Lower lobe of right lung (tissue), 2 donors: ENCODE measurements at regions not wholly inside any gene's neighbourhood (a gene's known extent, or its start where the extent isn't known, plus 50 kb on each side); places are given as distances from the start of the nearest gene placed in this dataset.
"Not testable (repeated sequence)": the region's sequence is repeated elsewhere in the genome, so short reads cannot be mapped to it uniquely, and the experiment has no call there.

Experiments used
- ATAC-seq, 2 donors: fragments of 200-7000 bp; cut with Tn5 transposase; one replicate each; pipeline ENCODE4 v1.9.1; 2020 to 2022; ENCODE audit warnings: mild to moderate bottlenecking in 2 of 2, moderate library complexity in 2 of 2
- DNase-seq: peaks from one replicate; pipeline ENCODE4 v3.0.0-alpha.2; 2020
- H3K27ac ChIP-seq: fragments of 200-600 bp; one replicate; pipeline ENCODE4 v1.8.0; 2022
- H3K27me3 ChIP-seq: fragments of 200-600 bp; one replicate; pipeline ENCODE4 v1.8.0; 2022; ENCODE audit warnings: low read depth
- H3K36me3 ChIP-seq: fragments of 200-600 bp; one replicate; pipeline ENCODE4 v1.8.0; 2022; ENCODE audit warnings: mild to moderate bottlenecking
- H3K4me1 ChIP-seq: fragments of 200-600 bp; one replicate; pipeline ENCODE4 v1.8.0; 2022
- H3K4me3 ChIP-seq: fragments of 200-600 bp; one replicate; pipeline ENCODE4 v1.8.0; 2022; ENCODE audit warnings: mild to moderate bottlenecking
- H3K9me3 ChIP-seq: fragments of 200-600 bp; one replicate; pipeline ENCODE4 v1.8.0; 2022
- intact Hi-C: fragments of 100-400 bp; cut with DNase I; formaldehyde crosslinking; loops from one replicate; pipeline ENCODE4 v1.11.0; 2022
- TF ChIP-seq, protein P1 (sequence below): fragments of 200-600 bp; IDR thresholded peaks from one replicate; pipeline ENCODE4 v1.8.0; 2022; ENCODE audit warnings: antibody characterized with exemption, mild to moderate bottlenecking
- donor health status: DM: no; HTN: yes; CAD: no; lungs with severe emphysema.

DNA sequence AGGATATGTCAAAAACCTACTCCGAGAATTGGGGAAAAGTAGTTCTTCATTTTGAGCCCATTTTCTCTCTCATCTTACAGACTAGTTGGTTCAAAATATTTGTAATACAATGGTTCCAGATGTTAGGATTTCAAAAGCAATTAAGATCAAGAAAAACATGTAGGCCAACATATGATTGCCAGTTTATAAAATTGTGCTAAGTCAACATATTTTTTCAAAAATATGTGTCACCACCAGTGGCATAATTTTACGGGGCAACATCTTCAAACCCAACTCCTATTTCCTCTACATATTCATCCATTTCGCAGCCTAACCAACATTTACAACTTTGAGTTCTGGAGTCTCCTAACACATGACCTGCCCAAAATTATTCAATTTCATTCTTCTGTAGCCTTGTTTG lies 514.5 kb upstream of the TPK1 start:
- H3K36me3 ChIP-seq, result no peaks in the 10 kb centered on the region
- H3K9me3 ChIP-seq, result no peaks in the 10 kb centered on the region
- TF ChIP-seq, protein P1, sequence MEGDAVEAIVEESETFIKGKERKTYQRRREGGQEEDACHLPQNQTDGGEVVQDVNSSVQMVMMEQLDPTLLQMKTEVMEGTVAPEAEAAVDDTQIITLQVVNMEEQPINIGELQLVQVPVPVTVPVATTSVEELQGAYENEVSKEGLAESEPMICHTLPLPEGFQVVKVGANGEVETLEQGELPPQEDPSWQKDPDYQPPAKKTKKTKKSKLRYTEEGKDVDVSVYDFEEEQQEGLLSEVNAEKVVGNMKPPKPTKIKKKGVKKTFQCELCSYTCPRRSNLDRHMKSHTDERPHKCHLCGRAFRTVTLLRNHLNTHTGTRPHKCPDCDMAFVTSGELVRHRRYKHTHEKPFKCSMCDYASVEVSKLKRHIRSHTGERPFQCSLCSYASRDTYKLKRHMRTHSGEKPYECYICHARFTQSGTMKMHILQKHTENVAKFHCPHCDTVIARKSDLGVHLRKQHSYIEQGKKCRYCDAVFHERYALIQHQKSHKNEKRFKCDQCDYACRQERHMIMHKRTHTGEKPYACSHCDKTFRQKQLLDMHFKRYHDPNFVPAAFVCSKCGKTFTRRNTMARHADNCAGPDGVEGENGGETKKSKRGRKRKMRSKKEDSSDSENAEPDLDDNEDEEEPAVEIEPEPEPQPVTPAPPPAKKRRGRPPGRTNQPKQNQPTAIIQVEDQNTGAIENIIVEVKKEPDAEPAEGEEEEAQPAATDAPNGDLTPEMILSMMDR, result no peak
- no peaks in the 10 kb centered on the region for H3K4me1 ChIP-seq
- H3K27ac ChIP-seq, result no peak overlapping the region
- intact Hi-C loops, result no loop called here
- DNase-seq, result no peak
- no peak overlapping the region for H3K4me3 ChIP-seq
- H3K27me3 ChIP-seq, result no peaks in the 10 kb centered on the region
- no peak for ATAC-seq

DNA sequence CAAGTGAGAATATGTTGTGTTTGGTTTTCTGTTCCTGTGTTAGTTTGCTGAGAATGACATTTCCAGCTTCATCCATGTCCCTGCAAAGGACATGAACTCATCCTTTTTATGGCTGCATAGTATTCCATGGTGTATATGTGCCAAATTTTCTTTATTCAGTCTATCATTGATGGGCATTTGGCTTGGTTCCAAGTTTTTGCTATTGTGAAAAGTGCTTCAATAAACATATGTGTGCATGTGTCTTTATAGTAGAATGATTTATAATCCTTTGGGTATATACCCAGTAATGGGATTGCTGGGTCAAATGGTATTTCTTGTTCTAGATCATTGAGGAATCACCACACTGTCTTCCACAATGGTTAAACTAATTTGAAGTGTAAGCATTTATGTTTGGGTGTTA lies 513.6 kb upstream of the TPK1 start:
- H3K27me3 ChIP-seq, H3K4me3 ChIP-seq, H3K9me3 ChIP-seq, intact Hi-C loops, DNase-seq, ATAC-seq, H3K4me1 ChIP-seq, H3K27ac ChIP-seq, H3K36me3 ChIP-seq: not testable (repeated sequence)

DNA sequence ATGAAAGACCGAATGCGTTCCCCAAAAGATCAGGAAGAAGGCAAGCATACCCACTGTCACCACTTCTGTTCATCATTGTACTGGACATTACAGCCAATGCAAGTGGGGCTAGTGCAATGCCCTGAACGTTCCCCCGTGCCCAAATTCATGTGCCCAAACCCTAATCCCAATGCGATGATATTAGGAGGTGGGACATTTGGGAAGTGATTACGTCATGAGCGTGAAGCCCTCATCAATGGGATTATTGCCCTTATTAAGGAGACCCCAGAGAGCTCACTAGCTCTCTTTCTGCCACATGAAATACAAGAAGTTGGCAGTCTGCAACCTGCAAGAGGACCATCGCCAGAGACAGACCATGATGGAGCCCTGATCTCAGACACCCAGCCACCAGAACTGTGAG lies 511.4 kb upstream of the TPK1 start:
- H3K9me3 ChIP-seq, result no peaks in the 10 kb centered on the region
- no peaks in the 10 kb centered on the region for H3K27me3 ChIP-seq
- no peaks in the 10 kb centered on the region for H3K4me1 ChIP-seq
- no peak for DNase-seq
- ATAC-seq, result no peak
- intact Hi-C loops, result no loop called here
- H3K4me3 ChIP-seq, result no peak overlapping the region
- H3K36me3 ChIP-seq, result no peaks in the 10 kb centered on the region
- H3K27ac ChIP-seq, result no peak overlapping the region
- TF ChIP-seq, protein P1, result no peak

DNA sequence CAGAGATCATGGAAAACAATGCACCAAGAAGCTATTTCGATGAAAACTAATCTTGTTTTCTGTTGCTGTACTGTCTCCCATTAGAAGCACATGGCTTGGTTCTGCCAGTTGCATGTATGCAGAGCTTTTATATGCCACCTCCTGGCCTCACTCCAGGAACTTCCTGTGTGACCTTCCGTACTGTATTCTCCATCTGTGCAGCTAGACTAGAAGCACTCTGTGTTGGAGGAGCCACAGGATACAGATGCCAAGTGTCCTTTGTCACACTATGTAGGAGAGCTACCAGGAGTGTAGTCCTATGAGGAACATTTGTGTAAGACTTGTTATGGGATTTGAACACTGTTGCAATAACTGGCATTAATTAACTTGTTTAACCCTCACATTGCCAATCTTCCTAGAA lies 503.5 kb upstream of the TPK1 start:
- Histone ChIP-seq H3K27me3 (no peaks in the 10 kb centered on the region), H3K36me3 (no peaks in the 10 kb centered on the region), H3K9me3 (no peaks in the 10 kb centered on the region), H3K4me3 (no peak overlapping the region), H3K4me1 (no peaks in the 10 kb centered on the region), H3K27ac (no peak overlapping the region)
- no peak for DNase-seq
- intact Hi-C loops, result no loop called here
- TF ChIP-seq, protein P1, result no peak
- no peak for ATAC-seq

DNA sequence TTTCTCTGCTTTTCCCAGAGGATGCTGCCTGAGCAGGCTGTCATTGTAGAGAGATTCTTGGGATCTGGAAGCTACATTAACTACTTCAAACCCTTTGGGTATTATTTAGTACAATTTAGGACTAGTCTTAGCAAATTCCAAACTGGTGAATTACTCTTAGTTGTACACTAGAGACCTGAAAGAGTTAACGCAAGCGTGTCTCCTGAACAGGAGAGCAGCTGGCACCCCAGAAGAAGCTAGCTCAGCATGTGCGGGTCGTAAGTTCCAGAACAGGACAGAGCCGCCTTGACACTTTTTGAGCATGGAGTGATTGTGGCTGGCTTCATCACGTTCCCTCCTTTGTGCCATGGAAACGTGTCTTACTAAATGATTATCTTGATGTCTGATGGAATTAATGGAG lies 495.7 kb upstream of the TPK1 start:
- Histone ChIP-seq H3K4me3 (no peak overlapping the region), H3K4me1 (no peaks in the 10 kb centered on the region), H3K9me3 (no peaks in the 10 kb centered on the region), H3K27ac (no peak overlapping the region), H3K36me3 (no peaks in the 10 kb centered on the region), H3K27me3 (no peaks in the 10 kb centered on the region)
- DNase-seq (no peak), ATAC-seq (no peak)
- TF ChIP-seq, protein P1, result no peak
- intact Hi-C loops, result no loop called here

DNA sequence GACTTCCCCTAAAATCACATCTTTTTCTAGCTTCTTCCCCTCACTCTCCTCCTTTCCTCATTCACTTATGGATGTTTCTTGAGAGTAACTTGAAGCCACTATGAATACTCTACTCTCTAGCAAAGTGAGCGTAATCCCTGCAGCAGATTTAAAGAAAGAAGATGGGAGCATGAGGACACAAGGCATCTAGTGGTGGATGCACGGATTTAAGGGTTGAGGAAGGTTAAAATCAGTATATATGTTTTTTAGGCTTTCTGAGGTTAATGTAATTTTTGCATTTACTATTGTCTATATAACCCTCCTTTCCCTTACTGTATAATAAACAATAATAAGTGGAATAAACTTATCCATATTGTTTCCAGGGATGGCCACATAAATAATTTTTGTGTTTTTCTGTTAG lies 495.2 kb upstream of the TPK1 start:
- intact Hi-C loops, result no loop called here
- ATAC-seq (no peak), DNase-seq (no peak)
- Histone ChIP-seq H3K27me3 (no peaks in the 10 kb centered on the region), H3K27ac (no peak overlapping the region), H3K4me3 (no peak overlapping the region), H3K9me3 (no peaks in the 10 kb centered on the region), H3K4me1 (no peaks in the 10 kb centered on the region), H3K36me3 (no peaks in the 10 kb centered on the region)
- TF ChIP-seq, protein P1, result no peak
